ENCODE measurements at regions not wholly inside any gene's neighbourhood (a gene's known extent, or its start where the extent isn't known, plus 50 kb on each side); places are given as distances from the start of the nearest gene placed in this dataset.

DNA sequence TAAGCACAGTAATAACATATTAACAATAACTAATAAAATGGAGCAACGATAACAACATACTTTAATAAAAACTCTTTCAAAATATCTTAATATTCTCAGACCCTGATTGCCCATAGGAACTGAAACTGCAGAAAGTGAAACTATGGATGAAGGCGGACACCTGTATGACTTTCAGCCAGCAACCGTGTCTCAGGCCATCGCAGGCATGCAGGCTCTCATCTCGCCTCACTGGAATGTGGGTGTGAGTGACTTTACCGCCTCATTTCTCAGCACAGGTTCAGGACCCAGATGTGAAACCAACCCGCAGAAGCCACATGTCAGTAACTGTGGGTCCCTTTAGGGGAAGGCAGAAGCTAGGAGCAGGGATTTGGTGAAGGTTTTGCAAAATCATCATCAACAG, 539.1 kb downstream of the FAM181B start:
- TF ChIP-seq POLR2AphosphoS5 (IDR thresholded peaks at IDR 0.05) (no peak), EP300 (IDR thresholded peaks at IDR 0.05) (no peak), CTCF (IDR thresholded peaks at IDR 0.05) (no peak), POLR2A (IDR thresholded peaks at IDR 0.05) (no peak)

All from sigmoid colon (tissue), 4 donors.